Cardiac muscle cell (in vitro differentiated cells and primary cell): ENCODE measurements at regions not wholly inside any gene's neighbourhood (a gene's known extent, or its start where the extent isn't known, plus 50 kb on each side); places are given as distances from the start of the nearest gene placed in this dataset.

Experiments used
- DNase-seq, 2 donors: peaks; one replicate each; pipeline versions ENCODE4 v3.0.0 to v3.0.0-alpha.2; 2010 to 2017; ENCODE audit warnings: low read depth in 1 of 2, low spot score in 1 of 2
- H3K27ac ChIP-seq: fragments of 200-600 bp; sonication (generic); 2 replicates; pipeline ENCODE4 v1.5.1; 2016
- H3K27me3 ChIP-seq: fragments of 200-600 bp; sonication (generic); 2 replicates; pipeline ENCODE4 v1.6.0; 2016; ENCODE audit warnings: control low read depth
- H3K36me3 ChIP-seq: fragments of 200-600 bp; sonication (generic); 2 replicates; pipeline ENCODE4 v1.5.1; 2016; ENCODE audit warnings: control low read depth
- H3K4me1 ChIP-seq: fragments of 200-600 bp; sonication (generic); 2 replicates; pipeline ENCODE4 v1.8.1; 2017; ENCODE audit warnings: low read depth, mild to moderate bottlenecking, mixed run types
- H3K4me3 ChIP-seq: fragments of 200-600 bp; sonication (generic); 2 replicates; pipeline ENCODE4 v1.5.1; 2016; ENCODE audit warnings: mild to moderate bottlenecking
- H3K9me3 ChIP-seq: fragments of 200-600 bp; sonication (generic); 2 replicates; pipeline ENCODE4 v1.5.1; 2017; ENCODE audit warnings: low read depth, mild to moderate bottlenecking, control low read depth
- TF ChIP-seq, protein P1 (sequence below): IDR thresholded peaks from 2 replicates; pipeline ENCODE4 v1.5.1; 2012; ENCODE audit warnings: low read depth, mild to moderate bottlenecking, low read length

DNA sequence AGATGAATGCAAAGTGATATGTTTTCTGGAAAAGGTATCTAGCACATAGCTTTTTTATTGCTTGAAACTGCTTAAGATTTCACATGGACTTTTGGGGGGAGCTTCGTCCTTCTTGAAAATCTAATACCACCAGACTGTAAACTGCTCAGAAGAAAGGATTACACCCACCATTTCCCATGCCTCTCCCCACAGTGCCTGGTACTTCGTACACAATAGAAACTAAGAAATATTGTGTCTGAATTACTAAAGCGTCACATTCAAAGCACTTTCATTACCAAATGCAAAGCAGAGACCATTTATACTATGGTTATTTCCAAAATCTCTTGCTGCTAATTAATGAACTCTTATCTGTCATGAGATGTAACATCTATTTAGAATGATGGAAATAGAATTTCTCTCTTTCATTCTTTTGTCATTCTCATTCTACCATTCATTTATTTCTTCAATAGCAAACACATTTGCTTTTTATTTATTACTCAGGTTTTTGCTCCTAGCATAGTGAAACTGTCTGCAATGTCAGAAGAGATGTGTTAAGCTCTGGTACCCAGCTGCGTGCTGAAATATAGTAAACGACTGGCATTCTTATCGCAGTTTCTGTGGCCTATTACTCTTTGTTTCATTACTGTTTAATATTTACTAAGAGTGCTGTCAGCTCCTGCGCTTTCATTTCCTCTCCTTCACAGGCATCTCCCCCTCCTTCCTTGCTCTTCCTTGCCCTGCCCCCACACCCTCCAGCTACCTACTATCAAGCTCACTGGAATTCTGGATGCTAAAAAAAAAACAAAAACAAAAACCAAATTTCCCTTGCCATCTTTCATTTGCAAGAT lies 51.4 kb upstream of the RAPGEF2 start:
- H3K4me1 ChIP-seq, result peaks cover 5% of the 10 kb centered on the region
- DNase-seq, result peak in 1 of 2 donors; percentile 10
- no peaks in the 10 kb centered on the region for H3K36me3 ChIP-seq
- no peak overlapping the region for H3K4me3 ChIP-seq
- H3K9me3 ChIP-seq, result no peaks in the 10 kb centered on the region
- H3K27me3 ChIP-seq, result no peaks in the 10 kb centered on the region
- TF ChIP-seq, protein P1, sequence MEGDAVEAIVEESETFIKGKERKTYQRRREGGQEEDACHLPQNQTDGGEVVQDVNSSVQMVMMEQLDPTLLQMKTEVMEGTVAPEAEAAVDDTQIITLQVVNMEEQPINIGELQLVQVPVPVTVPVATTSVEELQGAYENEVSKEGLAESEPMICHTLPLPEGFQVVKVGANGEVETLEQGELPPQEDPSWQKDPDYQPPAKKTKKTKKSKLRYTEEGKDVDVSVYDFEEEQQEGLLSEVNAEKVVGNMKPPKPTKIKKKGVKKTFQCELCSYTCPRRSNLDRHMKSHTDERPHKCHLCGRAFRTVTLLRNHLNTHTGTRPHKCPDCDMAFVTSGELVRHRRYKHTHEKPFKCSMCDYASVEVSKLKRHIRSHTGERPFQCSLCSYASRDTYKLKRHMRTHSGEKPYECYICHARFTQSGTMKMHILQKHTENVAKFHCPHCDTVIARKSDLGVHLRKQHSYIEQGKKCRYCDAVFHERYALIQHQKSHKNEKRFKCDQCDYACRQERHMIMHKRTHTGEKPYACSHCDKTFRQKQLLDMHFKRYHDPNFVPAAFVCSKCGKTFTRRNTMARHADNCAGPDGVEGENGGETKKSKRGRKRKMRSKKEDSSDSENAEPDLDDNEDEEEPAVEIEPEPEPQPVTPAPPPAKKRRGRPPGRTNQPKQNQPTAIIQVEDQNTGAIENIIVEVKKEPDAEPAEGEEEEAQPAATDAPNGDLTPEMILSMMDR, result no peak
- H3K27ac ChIP-seq, result no peak overlapping the region

DNA sequence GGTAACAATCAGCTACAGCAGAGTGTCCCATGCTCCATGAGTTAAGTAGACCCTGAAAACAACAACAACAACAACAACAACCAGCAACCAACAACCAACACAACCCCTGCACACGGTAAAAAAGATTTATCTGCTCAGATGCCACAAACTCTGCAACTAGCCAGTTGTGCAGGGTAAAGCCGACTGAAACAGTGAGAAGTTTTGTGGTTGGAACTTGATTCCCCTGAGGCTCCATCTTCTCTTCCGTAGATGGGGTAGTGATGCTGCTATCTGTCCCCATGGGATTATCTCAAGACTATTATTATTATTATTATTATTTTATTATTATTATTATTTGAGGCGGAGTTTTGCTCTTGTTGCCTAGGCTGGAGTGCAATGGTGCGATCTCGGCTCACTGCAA lies 50.6 kb upstream of the RAPGEF2 start:
- H3K27ac ChIP-seq, result no peak overlapping the region
- no peak for DNase-seq
- no peak overlapping the region for H3K4me3 ChIP-seq
- TF ChIP-seq, protein P1, result no peak
- no peaks in the 10 kb centered on the region for H3K36me3 ChIP-seq
- no peaks in the 10 kb centered on the region for H3K9me3 ChIP-seq
- H3K27me3 ChIP-seq, result no peaks in the 10 kb centered on the region
- peaks cover 5% of the 10 kb centered on the region for H3K4me1 ChIP-seq
